Mesenchymal stem cell (in vitro differentiated cells and primary cell): ENCODE measurements at regions not wholly inside any gene's neighbourhood (a gene's known extent, or its start where the extent isn't known, plus 50 kb on each side); places are given as distances from the start of the nearest gene placed in this dataset.

Source experiments
- DNase-seq: peaks from one replicate; pipeline ENCODE4 v3.0.0-alpha.2; 2013
- H2AFZ ChIP-seq: one replicate; pipeline ENCODE4 v1.6.1; 2013; ENCODE audit warnings: low read depth, mild to moderate bottlenecking, control low read depth, inconsistent platforms, low read length, moderate library complexity
- H2AK5ac ChIP-seq: 2 replicates; pipeline ENCODE4 v1.6.1; 2013; ENCODE audit warnings: low read length, moderate library complexity, mild to moderate bottlenecking, inconsistent platforms; ENCODE audit not compliant: severe bottlenecking
- H2BK120ac ChIP-seq: one replicate; pipeline ENCODE4 v1.6.1; 2013; ENCODE audit warnings: low read depth, mild to moderate bottlenecking, inconsistent platforms, low read length, moderate library complexity
- H2BK12ac ChIP-seq, 2 experiments: one replicate each; pipeline ENCODE4 v1.6.1; 2013; ENCODE audit warnings: inconsistent platforms in 2 of 2, low read length in 2 of 2, mild to moderate bottlenecking in 2 of 2, moderate library complexity in 2 of 2, control low read depth in 1 of 2
- H2BK15ac ChIP-seq: one replicate; pipeline ENCODE4 v1.6.1; 2013; ENCODE audit warnings: mild to moderate bottlenecking, low read depth, inconsistent platforms; ENCODE audit not compliant: poor library complexity, severe bottlenecking
- H2BK5ac ChIP-seq: 2 replicates; pipeline ENCODE4 v1.6.1; 2013; ENCODE audit warnings: low read depth, mild to moderate bottlenecking, low read length, control low read depth, inconsistent platforms; ENCODE audit not compliant: poor library complexity, severe bottlenecking
- H3K14ac ChIP-seq, 2 experiments: one replicate each; pipeline ENCODE4 v1.6.1; 2013; ENCODE audit warnings: inconsistent platforms in 2 of 2, low read length in 2 of 2, control low read depth in 1 of 2, mild to moderate bottlenecking in 1 of 2, moderate library complexity in 1 of 2
- H3K18ac ChIP-seq, 2 experiments: one replicate each; pipeline ENCODE4 v1.6.1; 2013; ENCODE audit warnings: inconsistent platforms in 2 of 2, low read length in 2 of 2, control low read depth in 1 of 2, low read depth in 1 of 2, mild to moderate bottlenecking in 1 of 2
- H3K23ac ChIP-seq, 2 experiments: one replicate each; pipeline ENCODE4 v1.6.1; 2013; ENCODE audit warnings: inconsistent platforms in 2 of 2, low read length in 2 of 2, mild to moderate bottlenecking in 2 of 2, moderate library complexity in 2 of 2, control low read depth in 1 of 2
- H3K27ac ChIP-seq: 2 replicates; pipeline ENCODE4 v1.5.1; 2013; ENCODE audit warnings: mild to moderate bottlenecking, moderate library complexity, low read length, control low read depth, inconsistent platforms; ENCODE audit not compliant: poor library complexity, severe bottlenecking
- H3K27me3 ChIP-seq, 2 experiments: 2 replicates each; pipeline versions ENCODE4 v1.6.1 to v1.7.0; 2013; ENCODE audit warnings: low read length in 2 of 2, mild to moderate bottlenecking in 2 of 2, moderate library complexity in 2 of 2, control low read depth in 1 of 2, inconsistent platforms in 1 of 2; ENCODE audit not compliant: control insufficient read depth in 1 of 2, insufficient read depth in 1 of 2
- H3K36me3 ChIP-seq, 2 experiments: 2 replicates each; pipeline versions ENCODE4 v1.6.1 to v1.7.0; 2013; ENCODE audit warnings: low read length in 2 of 2, control low read depth in 1 of 2, inconsistent platforms in 1 of 2, low read depth in 1 of 2, mild to moderate bottlenecking in 1 of 2; ENCODE audit not compliant: insufficient read depth in 2 of 2, control insufficient read depth in 1 of 2
- H3K4ac ChIP-seq, 2 experiments: one replicate each; pipeline ENCODE4 v1.6.1; 2013; ENCODE audit warnings: inconsistent platforms in 2 of 2, low read length in 2 of 2, mild to moderate bottlenecking in 2 of 2, moderate library complexity in 2 of 2, control low read depth in 1 of 2, low read depth in 1 of 2
- H3K4me1 ChIP-seq: 2 replicates; pipeline ENCODE4 v1.6.1; 2013; ENCODE audit warnings: low read depth, low read length, control low read depth; ENCODE audit not compliant: control insufficient read depth, insufficient read depth
- H3K4me2 ChIP-seq: 2 replicates; pipeline ENCODE4 v1.6.1; 2013; ENCODE audit warnings: low read length, mild to moderate bottlenecking, inconsistent platforms; ENCODE audit not compliant: poor library complexity, severe bottlenecking
- H3K4me3 ChIP-seq, 2 experiments: 2 replicates each; pipeline versions ENCODE4 v1.5.1 to v1.7.0; 2013; ENCODE audit warnings: low read length in 2 of 2, mild to moderate bottlenecking in 2 of 2, control low read depth in 1 of 2, low read depth in 1 of 2; ENCODE audit not compliant: insufficient read depth in 1 of 2
- H3K79me1 ChIP-seq: replicated peaks from 2 replicates; pipeline ENCODE4 v1.6.1; 2013; ENCODE audit warnings: mild to moderate bottlenecking, control low read depth, low read length, inconsistent platforms; ENCODE audit not compliant: poor library complexity, severe bottlenecking
- H3K9ac ChIP-seq: 2 replicates; pipeline ENCODE4 v1.7.0; 2013; ENCODE audit warnings: mild to moderate bottlenecking, low read length, moderate library complexity
- H3K9me3 ChIP-seq: 2 replicates; pipeline ENCODE4 v1.7.0; 2013; ENCODE audit warnings: mild to moderate bottlenecking, low read length; ENCODE audit not compliant: control insufficient read depth
- H4K8ac ChIP-seq: one replicate; pipeline ENCODE4 v1.6.1; 2013; ENCODE audit warnings: inconsistent platforms, mild to moderate bottlenecking, low read length, moderate library complexity
- H4K91ac ChIP-seq: one replicate; pipeline ENCODE4 v1.6.1; 2013; ENCODE audit warnings: mild to moderate bottlenecking, low read length, inconsistent platforms
- WGBS: methylation state at CpG from one replicate; pipeline ENCODE4 v1.1.7; 2013; ENCODE audit warnings: mixed read lengths; 5-methylcytosine and 5-hydroxymethylcytosine counted together

DNA sequence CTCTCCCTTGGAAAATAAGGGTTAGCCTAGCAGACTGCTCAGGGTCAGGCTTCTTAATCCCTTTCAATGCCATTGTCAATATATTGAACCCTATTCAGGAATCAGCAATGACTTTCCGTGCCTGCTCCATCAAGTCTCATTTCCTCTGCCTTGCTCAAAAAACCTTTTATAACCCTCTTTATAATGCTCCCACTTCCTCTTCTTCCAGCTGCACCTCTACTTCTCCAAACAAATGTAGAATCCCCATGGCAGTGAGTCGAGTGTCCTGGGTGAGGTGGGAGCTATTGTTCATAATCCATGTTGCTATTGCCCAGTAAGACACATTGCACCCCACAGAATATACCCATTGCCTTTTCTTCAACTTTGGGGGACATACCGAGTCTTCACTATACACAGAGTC is 58.6 kb downstream of the OLIG1 start:
- H3K4me3 ChIP-seq: no peak overlapping the region
- no peak overlapping the region for H2BK15ac ChIP-seq
- H3K14ac ChIP-seq: no peak overlapping the region
- WGBS: 47% methylated on average over 3 of the region's 3 CpGs
- H2BK5ac ChIP-seq: no peak overlapping the region
- no peak overlapping the region for H3K9ac ChIP-seq
- no peak overlapping the region for H4K91ac ChIP-seq
- H3K36me3 ChIP-seq: no peaks in the 10 kb centered on the region
- no peak overlapping the region for H2BK120ac ChIP-seq
- H3K9me3 ChIP-seq: no peaks in the 10 kb centered on the region
- no peak overlapping the region for H2AFZ ChIP-seq
- H4K8ac ChIP-seq: no peak overlapping the region
- H3K27me3 ChIP-seq: peaks cover 46 to 55% of the 10 kb centered on the region in 2 experiments
- no peak overlapping the region for H3K18ac ChIP-seq
- H2AK5ac ChIP-seq: no peak overlapping the region
- H3K4me1 ChIP-seq: no peaks in the 10 kb centered on the region
- no peak overlapping the region for H2BK12ac ChIP-seq
- DNase-seq: no peak
- no peaks in the 10 kb centered on the region for H3K79me1 ChIP-seq
- no peak overlapping the region for H3K4ac ChIP-seq
- no peak overlapping the region for H3K4me2 ChIP-seq
- no peak overlapping the region for H3K27ac ChIP-seq
- no peak overlapping the region for H3K23ac ChIP-seq

DNA sequence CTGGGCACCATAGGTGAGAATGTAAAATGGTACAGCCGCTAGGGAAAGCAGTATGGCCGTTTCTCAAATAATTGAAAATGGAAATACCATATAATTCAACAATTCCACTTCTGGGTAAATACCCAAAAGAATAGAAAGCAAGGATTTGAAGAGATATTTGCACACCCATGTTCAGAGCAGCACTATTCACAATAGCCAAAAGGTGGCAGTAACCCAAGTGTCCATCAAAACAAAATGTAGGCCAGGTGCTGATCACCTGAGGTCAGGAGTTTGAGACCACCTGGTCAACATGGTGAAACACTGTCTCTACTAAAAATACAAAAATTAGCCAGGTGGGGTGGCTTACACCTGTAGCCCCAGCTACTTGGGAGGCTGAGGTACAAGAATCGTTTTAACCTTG is 62.1 kb downstream of the OLIG1 start:
- H3K36me3 ChIP-seq: no peaks in the 10 kb centered on the region
- H3K4me2 ChIP-seq: no peak overlapping the region
- peaks cover 45 to 78% of the 10 kb centered on the region in 2 experiments for H3K27me3 ChIP-seq
- H3K4me1 ChIP-seq: no peaks in the 10 kb centered on the region
- no peak overlapping the region for H2AK5ac ChIP-seq
- H2BK120ac ChIP-seq: no peak overlapping the region
- H3K9me3 ChIP-seq: no peaks in the 10 kb centered on the region
- H2BK15ac ChIP-seq: no peak overlapping the region
- no peak overlapping the region for H3K23ac ChIP-seq
- H3K4me3 ChIP-seq: no peak overlapping the region
- H3K4ac ChIP-seq: no peak overlapping the region
- no peaks in the 10 kb centered on the region for H3K79me1 ChIP-seq
- no peak overlapping the region for H2BK5ac ChIP-seq
- H4K91ac ChIP-seq: no peak overlapping the region
- H3K9ac ChIP-seq: no peak overlapping the region
- 80% methylated on average over 1 of the region's 3 CpGs for WGBS
- H3K27ac ChIP-seq: no peak overlapping the region
- H2AFZ ChIP-seq: no peak overlapping the region
- no peak for DNase-seq
- H2BK12ac ChIP-seq: no peak overlapping the region
- H3K18ac ChIP-seq: no peak overlapping the region
- no peak overlapping the region for H4K8ac ChIP-seq
- no peak overlapping the region for H3K14ac ChIP-seq

DNA sequence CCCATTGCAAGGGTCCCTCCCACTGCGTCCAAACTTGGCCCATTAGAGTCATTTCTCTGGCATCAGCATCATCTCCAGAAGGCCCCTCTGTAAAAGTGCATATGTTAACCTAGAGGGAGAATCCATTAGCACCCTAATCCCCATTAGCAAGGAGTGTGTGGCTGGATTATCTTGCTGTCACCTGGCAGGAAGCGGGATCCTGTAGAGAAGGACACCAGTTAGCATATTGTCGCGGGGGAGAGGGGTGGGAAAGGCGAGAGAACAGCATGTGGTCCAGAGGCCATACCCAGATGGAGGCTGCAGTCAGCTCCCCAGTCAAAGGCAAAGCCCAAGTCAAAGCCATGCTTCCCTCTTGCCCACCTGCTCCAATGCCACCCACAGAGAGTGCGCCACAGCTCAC is 64.0 kb downstream of the OLIG1 start:
- H3K18ac ChIP-seq: no peak overlapping the region
- no peak overlapping the region for H3K4me3 ChIP-seq
- no peak overlapping the region for H2AK5ac ChIP-seq
- H3K27ac ChIP-seq: no peak overlapping the region
- no peak overlapping the region for H2BK12ac ChIP-seq
- no peaks in the 10 kb centered on the region for H3K36me3 ChIP-seq
- WGBS: 18% methylated on average over 6 of the region's 6 CpGs
- no peak overlapping the region for H2BK15ac ChIP-seq
- no peak overlapping the region for H2BK120ac ChIP-seq
- no peak overlapping the region for H2BK5ac ChIP-seq
- no peaks in the 10 kb centered on the region for H3K4me1 ChIP-seq
- H4K91ac ChIP-seq: no peak overlapping the region
- H3K27me3 ChIP-seq: peaks cover 31 to 76% of the 10 kb centered on the region in 2 experiments
- DNase-seq: no peak
- no peak overlapping the region for H3K4ac ChIP-seq
- no peaks in the 10 kb centered on the region for H3K9me3 ChIP-seq
- H3K79me1 ChIP-seq: no peaks in the 10 kb centered on the region
- H3K14ac ChIP-seq: no peak overlapping the region
- no peak overlapping the region for H4K8ac ChIP-seq
- H3K4me2 ChIP-seq: no peak overlapping the region
- H3K23ac ChIP-seq: no peak overlapping the region
- no peak overlapping the region for H2AFZ ChIP-seq
- H3K9ac ChIP-seq: no peak overlapping the region

DNA sequence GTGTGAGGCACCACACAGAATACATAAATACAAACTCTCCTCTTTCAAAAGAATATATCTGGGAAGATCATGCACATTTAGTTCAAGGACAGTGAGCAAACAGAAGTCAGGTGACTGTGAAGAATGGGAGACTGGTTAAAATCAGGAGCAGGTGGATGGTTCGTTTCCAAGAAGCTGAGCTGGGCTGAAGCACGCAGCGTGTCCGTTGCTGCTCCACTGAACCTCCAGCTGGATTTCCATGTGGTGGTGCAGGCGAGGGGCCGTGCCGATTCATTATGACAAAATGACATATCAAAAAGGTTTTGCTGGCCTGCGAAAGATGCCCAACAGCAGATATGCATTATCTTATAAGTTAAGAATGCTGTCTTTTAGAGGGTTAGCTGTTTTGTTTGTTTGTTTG is 66.0 kb downstream of the OLIG1 start:
- Histone ChIP-seq H4K8ac (no peak overlapping the region), H3K23ac (no peak overlapping the region), H3K4me3 (no peak overlapping the region), H2AK5ac (no peak overlapping the region), H2AFZ (no peak overlapping the region), H3K4me2 (no peak overlapping the region), H3K27ac (no peak overlapping the region), H3K27me3 (peaks cover 32 to 80% of the 10 kb centered on the region in 2 experiments), H3K14ac (no peak overlapping the region), H3K9ac (no peak overlapping the region), H2BK15ac (no peak overlapping the region), H2BK5ac (no peak overlapping the region), H3K18ac (no peak overlapping the region), H3K9me3 (no peaks in the 10 kb centered on the region), H2BK120ac (no peak overlapping the region), H3K79me1 (no peaks in the 10 kb centered on the region), H3K36me3 (no peaks in the 10 kb centered on the region), H3K4ac (no peak overlapping the region), H2BK12ac (no peak overlapping the region), H4K91ac (no peak overlapping the region), H3K4me1 (no peaks in the 10 kb centered on the region)
- WGBS: 81% methylated on average over 8 of the region's 8 CpGs
- DNase-seq: no peak
